GM23338 (cell line): ENCODE measurements at regions not wholly inside any gene's neighbourhood (a gene's known extent, or its start where the extent isn't known, plus 50 kb on each side); places are given as distances from the start of the nearest gene placed in this dataset.

Experiments
- CTCF ChIP-seq, 2 experiments: fragments of 200-600 bp in 1 of 2; sonication (generic) in 1 of 2; conservative IDR thresholded peaks; 2 replicates each; pipeline versions ENCODE4 v1.5.1 to v1.6.1; 2016 to 2017; ENCODE audit warnings: antibody characterized with exemption in 2 of 2, low read depth in 2 of 2, mild to moderate bottlenecking in 2 of 2, moderate library complexity in 1 of 2
- EZH2 ChIP-seq: fragments of 200-600 bp; sonication (generic); IDR thresholded peaks from one replicate; pipeline ENCODE4 v1.8.0; 2017; ENCODE audit warnings: antibody characterized with exemption, mild to moderate bottlenecking, low read depth; ENCODE audit not compliant: unreplicated experiment
- EZH2phosphoT487 ChIP-seq: fragments of 200-600 bp; sonication (generic); IDR thresholded peaks from one replicate; pipeline ENCODE4 v1.8.1; 2018; ENCODE audit warnings: antibody characterized with exemption; ENCODE audit not compliant: unreplicated experiment
- JUNB ChIP-seq: IDR thresholded peaks from one replicate; pipeline ENCODE4 v1.6.1; 2016; ENCODE audit warnings: antibody characterized with exemption; ENCODE audit not compliant: unreplicated experiment
- POLR2AphosphoS5 ChIP-seq: IDR thresholded peaks from 2 replicates; pipeline ENCODE4 v1.6.1; 2016; ENCODE audit warnings: antibody characterized with exemption, low read depth
- ZNF114 ChIP-seq: fragments of 250-450 bp; sonication (Bioruptor Pico); IDR thresholded peaks from 2 replicates; pipeline ENCODE4 v1.5.0; 2020; ENCODE audit warnings: mild to moderate bottlenecking, moderate library complexity
- ZNF462 ChIP-seq: fragments of 250-450 bp; sonication (Bioruptor Pico); IDR thresholded peaks from 2 replicates; pipeline ENCODE4 v1.5.0; 2020; ENCODE audit warnings: mild to moderate bottlenecking, moderate library complexity

- TF ChIP-seq EZH2 (no peak), CTCF (conservative IDR thresholded peaks at IDR 0.05; ENCODE audit: low read depth in 2 of 2) (no peak), POLR2AphosphoS5 (no peak), EZH2phosphoT487 (no peak), JUNB (no peak), ZNF462 (CRISPR knock-in tag) (no peak), ZNF114 (CRISPR knock-in tag) (no peak)
Observed at GRCh38 chr12:131353826-131354225, 357.1 kb upstream of the SFSWAP start.
